Activated CD8-positive, alpha-beta memory T cell treated with anti-CD3 and anti-CD28 coated beads, Interleukin-2, amount 10 ng/mL, durations not matched to agents 7 days and 5 days (primary cell): ENCODE measurements at regions not wholly inside any gene's neighbourhood (a gene's known extent, or its start where the extent isn't known, plus 50 kb on each side); places are given as distances from the start of the nearest gene placed in this dataset.

Experiments
- ATAC-seq: fragments of 150-1000 bp; cut with Tn5 transposase; one replicate; pipeline ENCODE4 v1.10.0; 2021; ENCODE audit warnings: moderate library complexity
- CTCF ChIA-PET: fragments of 350-600 bp; sonication (Branson Sonifier 250); formaldehyde crosslinking; loops from one replicate; lab custom pipeline; 2021; ENCODE audit warnings: antibody characterized with exemption; lab: Charles Lee
- DNase-seq: peaks from one replicate; pipeline ENCODE4 v3.0.0-alpha.2; 2020
- H3K27ac Mint-ChIP-seq: one replicate; pipeline ENCODE4 v1.8.0; 2021; ENCODE audit warnings: mild to moderate bottlenecking, mixed read lengths
- H3K27me3 Mint-ChIP-seq: one replicate; pipeline ENCODE4 v1.8.0; 2021; ENCODE audit warnings: mixed read lengths
- H3K36me3 Mint-ChIP-seq: one replicate; pipeline ENCODE4 v1.8.0; 2021; ENCODE audit warnings: mild to moderate bottlenecking, mixed read lengths
- H3K4me1 Mint-ChIP-seq: one replicate; pipeline ENCODE4 v1.8.0; 2021; ENCODE audit warnings: mixed read lengths
- H3K4me3 Mint-ChIP-seq: one replicate; pipeline ENCODE4 v1.8.0; 2021; ENCODE audit warnings: mild to moderate bottlenecking, moderate library complexity, mixed read lengths
- H3K9me3 Mint-ChIP-seq: one replicate; pipeline ENCODE4 v1.8.0; 2022; ENCODE audit warnings: low read depth, mixed read lengths

DNA sequence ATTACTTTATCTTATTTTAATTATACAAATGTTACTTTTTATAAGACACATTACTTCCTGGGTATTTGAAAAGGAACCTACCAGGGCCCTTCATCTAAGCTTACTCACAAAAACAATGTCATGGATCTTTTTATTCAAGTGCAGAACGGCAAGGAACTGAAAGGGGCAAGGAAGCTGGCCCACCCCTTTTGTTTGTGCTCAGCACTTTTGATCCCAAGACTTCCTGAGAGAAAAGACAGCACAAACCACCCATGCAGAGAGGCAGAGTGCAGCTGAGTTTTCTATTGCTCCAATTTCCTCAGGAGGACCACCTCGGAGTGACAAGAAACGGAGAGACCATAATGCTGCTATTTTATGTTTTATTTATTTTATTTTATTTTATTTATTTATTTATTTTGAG lies 232.0 kb upstream of the NRP1 start:
- H3K4me3 Mint-ChIP-seq, result no peak overlapping the region
- H3K36me3 Mint-ChIP-seq, result no peaks in the 10 kb centered on the region
- ATAC-seq (no peak), DNase-seq (no peak)
- no peak overlapping the region for H3K27ac Mint-ChIP-seq
- H3K9me3 Mint-ChIP-seq, result peaks cover 2% of the 10 kb centered on the region
- H3K27me3 Mint-ChIP-seq, result no peaks in the 10 kb centered on the region
- H3K4me1 Mint-ChIP-seq, result no peaks in the 10 kb centered on the region
- CTCF ChIA-PET, result no interaction called here

DNA sequence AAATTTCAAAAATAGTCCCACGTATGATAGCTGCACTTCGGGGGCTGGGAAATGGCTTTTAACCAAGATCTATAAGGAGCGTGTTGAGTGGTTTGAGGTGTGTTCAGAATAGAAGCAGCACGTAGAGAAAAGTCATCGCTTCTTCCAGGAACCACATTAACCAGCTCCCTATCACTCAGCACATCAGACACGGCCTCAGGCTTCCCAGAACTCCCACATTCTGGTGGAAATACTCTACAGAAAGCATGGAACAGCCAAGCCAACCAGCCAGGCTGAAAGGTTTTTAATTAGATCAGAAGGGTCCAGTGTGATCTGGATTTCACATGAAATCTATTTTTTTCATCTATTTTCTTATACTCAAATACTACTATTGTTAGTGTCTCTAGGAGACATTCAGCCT lies 231.5 kb upstream of the NRP1 start:
- DNase-seq (no peak), ATAC-seq (no peak)
- no peaks in the 10 kb centered on the region for H3K4me1 Mint-ChIP-seq
- no peak overlapping the region for H3K27ac Mint-ChIP-seq
- H3K36me3 Mint-ChIP-seq, result no peaks in the 10 kb centered on the region
- H3K27me3 Mint-ChIP-seq, result no peaks in the 10 kb centered on the region
- H3K9me3 Mint-ChIP-seq, result peaks cover 2% of the 10 kb centered on the region
- H3K4me3 Mint-ChIP-seq, result no peak overlapping the region
- CTCF ChIA-PET, result no interaction called here

DNA sequence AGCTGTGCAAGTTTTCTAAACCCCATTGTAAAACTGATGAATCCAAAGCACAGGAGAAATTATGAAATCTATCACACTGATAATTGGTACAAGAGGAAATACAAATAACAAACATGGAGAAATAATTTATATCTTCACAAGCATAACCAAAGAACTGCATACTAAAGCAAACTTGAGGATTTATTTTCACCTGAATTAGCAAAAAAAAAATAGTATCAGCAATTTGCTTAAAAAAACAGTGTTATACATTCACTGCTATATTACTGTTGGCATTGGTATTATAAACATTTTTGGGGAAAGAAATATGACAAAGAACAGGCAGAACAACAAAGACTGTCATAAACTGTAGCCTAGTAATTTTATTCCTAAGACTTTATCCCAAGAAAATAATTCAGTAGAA lies 230.8 kb upstream of the NRP1 start:
- H3K4me1 Mint-ChIP-seq, result no peaks in the 10 kb centered on the region
- DNase-seq, result no peak
- H3K9me3 Mint-ChIP-seq, result peaks cover 2% of the 10 kb centered on the region
- no peak overlapping the region for H3K27ac Mint-ChIP-seq
- H3K36me3 Mint-ChIP-seq, result no peaks in the 10 kb centered on the region
- no peak for ATAC-seq
- no peak overlapping the region for H3K4me3 Mint-ChIP-seq
- CTCF ChIA-PET, result no interaction called here
- no peaks in the 10 kb centered on the region for H3K27me3 Mint-ChIP-seq

DNA sequence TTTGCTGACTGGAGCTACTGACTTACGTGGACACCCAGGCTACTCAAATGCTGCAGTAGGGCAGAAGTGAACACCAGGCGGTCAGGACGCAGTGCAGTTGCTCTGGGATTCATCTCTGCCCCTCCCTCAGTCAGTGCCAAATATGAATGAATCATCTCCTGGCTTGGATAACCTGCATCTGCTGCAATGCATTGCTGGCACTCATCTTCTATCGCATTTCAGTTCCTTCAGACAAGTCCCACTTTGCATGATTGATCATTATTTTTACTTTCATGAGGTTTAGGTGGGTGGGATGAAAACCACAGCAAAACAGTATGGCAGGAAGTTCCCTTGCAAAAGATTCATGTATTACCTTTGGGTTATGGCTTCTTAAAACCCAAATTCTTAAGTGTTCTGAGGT lies 224.6 kb upstream of the NRP1 start:
- Mint-ChIP-seq H3K27ac (no peak overlapping the region), H3K4me1 (peaks cover 3% of the 10 kb centered on the region), H3K27me3 (no peaks in the 10 kb centered on the region), H3K9me3 (no peaks in the 10 kb centered on the region), H3K4me3 (no peak overlapping the region), H3K36me3 (no peaks in the 10 kb centered on the region)
- no peak for DNase-seq
- no peak for ATAC-seq
- CTCF ChIA-PET, result no interaction called here

DNA sequence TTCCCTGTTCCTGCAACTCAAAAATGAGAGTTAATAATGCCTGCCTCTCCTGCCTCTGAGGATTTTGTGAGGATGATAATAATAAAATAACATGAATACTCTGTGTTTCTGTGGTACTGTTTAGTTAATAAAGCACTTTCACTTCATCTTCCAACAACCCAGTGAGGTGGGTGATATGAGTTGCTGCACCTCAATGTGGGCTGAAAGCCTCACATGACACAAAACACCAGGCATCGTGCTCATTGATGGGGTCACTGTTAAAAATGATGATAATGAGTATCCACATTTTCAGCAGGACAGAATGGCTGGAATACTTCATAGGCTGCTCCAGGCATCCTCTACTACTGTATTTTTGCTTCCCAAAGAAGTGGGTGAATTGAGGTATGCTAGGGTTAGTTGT lies 222.8 kb upstream of the NRP1 start:
- Mint-ChIP-seq H3K36me3 (no peaks in the 10 kb centered on the region), H3K27ac (no peak overlapping the region), H3K4me1 (peaks cover 3% of the 10 kb centered on the region), H3K27me3 (no peaks in the 10 kb centered on the region), H3K9me3 (no peaks in the 10 kb centered on the region), H3K4me3 (no peak overlapping the region)
- ATAC-seq (no peak), DNase-seq (no peak)
- CTCF ChIA-PET, result no interaction called here

DNA sequence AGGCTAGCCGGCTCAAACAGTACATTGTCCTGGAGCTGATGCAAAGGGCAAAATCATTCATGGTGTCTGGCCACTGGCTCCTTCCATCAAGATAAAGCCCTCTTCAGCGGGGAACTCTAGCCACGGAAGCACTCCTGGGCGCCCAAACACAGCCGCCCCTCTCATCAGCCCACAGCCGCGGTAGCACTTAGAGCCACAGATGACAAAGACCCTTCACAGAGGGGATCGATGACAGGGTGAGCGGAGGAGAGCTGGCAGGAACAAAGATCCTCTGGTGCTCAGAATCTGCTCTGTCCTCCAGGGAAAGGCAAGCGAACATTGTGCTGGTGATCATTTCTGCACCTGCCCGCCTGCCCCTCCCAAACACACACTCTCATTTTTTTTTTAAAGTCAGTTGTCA lies 222.2 kb upstream of the NRP1 start:
- CTCF ChIA-PET, result no interaction called here
- H3K9me3 Mint-ChIP-seq, result no peaks in the 10 kb centered on the region
- H3K27ac Mint-ChIP-seq, result no peak overlapping the region
- H3K4me1 Mint-ChIP-seq, result peaks cover 3% of the 10 kb centered on the region
- no peak for DNase-seq
- no peak for ATAC-seq
- no peak overlapping the region for H3K4me3 Mint-ChIP-seq
- H3K36me3 Mint-ChIP-seq, result no peaks in the 10 kb centered on the region
- no peaks in the 10 kb centered on the region for H3K27me3 Mint-ChIP-seq

DNA sequence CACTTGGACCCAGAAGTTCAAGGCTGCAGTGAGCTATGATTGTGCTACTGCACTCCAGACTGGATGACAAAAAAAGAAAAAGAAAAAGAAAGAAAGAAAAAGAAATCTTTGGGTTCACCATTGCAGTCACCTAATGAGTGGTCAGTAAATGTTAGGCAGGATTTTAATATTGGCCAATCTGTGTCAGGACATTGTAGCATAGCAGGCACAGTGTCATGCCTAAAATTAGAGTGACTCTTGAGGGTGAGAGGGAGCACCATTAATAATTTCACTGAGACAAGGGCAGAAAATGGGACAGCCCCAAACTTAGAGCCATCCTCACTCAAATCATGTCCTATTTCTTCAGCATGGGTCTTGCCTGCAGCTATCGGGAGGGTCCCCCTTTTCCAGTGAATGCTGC lies 221.6 kb upstream of the NRP1 start:
- Mint-ChIP-seq H3K4me1 (peaks cover 3% of the 10 kb centered on the region), H3K27ac (no peak overlapping the region), H3K9me3 (no peaks in the 10 kb centered on the region), H3K27me3 (no peaks in the 10 kb centered on the region), H3K36me3 (no peaks in the 10 kb centered on the region), H3K4me3 (no peak overlapping the region)
- DNase-seq (no peak), ATAC-seq (no peak)
- CTCF ChIA-PET, result no interaction called here

DNA sequence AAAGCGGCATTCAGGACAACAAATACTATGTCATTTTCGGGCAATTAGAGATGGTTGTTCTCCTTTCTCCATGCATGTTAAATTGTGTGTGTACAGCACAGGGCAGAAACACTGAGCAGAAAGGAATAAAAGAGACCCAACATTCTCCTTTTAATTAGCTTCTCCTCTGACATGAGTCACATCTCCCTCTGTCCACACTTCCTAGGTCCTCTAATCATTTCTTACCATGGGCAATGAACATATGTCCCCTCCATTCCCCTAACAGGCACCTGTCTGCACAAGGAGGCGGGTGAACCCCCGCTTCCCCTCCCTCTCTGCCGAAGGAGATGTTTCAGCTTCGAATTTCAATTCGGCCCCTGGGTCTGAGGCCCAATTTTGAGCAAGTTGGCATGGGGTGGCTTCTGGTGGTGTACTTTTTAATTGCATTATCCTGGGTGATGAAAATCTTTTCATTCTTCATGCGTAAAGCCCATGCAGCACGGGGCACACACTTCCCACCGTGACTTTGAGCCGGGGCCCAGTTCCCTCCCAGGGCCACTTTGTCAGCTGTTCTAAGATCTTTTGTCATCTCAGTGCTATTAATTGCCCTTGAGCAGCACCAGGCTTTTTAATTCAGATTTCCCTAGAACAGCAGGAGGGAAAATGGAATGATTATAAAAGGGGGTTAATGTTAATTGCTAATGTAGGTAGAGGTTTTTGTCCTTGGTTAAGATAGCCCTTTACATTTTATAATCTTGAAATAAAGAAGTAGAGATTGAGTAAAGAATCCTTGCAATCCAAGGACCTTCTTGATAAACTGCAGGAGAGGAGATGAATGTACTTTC lies 219.5 kb upstream of the NRP1 start:
- CTCF ChIA-PET, result no interaction called here

DNA sequence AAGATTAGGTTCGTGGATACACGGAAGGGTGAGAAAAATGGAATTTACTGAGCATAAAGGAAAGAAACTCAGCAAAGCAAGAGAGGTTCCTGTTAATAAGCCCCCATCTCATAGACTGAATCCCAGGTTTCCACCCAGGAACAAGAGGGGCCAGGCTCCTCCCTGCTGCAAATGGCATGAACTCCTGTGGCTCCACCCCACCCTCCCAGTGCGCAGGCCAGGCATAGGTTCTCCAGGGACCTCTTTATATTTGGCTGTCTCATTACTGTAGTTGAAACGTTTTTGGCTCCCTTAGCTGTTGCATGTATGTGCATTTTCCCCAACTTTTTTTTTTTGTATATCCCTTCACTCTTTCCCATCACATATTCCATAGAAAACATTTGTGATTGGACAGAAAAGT lies 217.8 kb upstream of the NRP1 start:
- H3K4me3 Mint-ChIP-seq, result no peak overlapping the region
- H3K36me3 Mint-ChIP-seq, result no peaks in the 10 kb centered on the region
- DNase-seq, result no peak
- no peak overlapping the region for H3K27ac Mint-ChIP-seq
- CTCF ChIA-PET, result no interaction called here
- no peak for ATAC-seq
- no peaks in the 10 kb centered on the region for H3K4me1 Mint-ChIP-seq
- H3K27me3 Mint-ChIP-seq, result no peaks in the 10 kb centered on the region
- no peaks in the 10 kb centered on the region for H3K9me3 Mint-ChIP-seq

More for the DNA sequence above, 219.5 kb upstream of the NRP1 start:
- H3K27ac Mint-ChIP-seq, result no peak overlapping the region
- DNase-seq (no peak), ATAC-seq (no peak)
- H3K36me3 Mint-ChIP-seq, result no peaks in the 10 kb centered on the region
- H3K4me3 Mint-ChIP-seq, result no peak overlapping the region
- H3K4me1 Mint-ChIP-seq, result no peaks in the 10 kb centered on the region
- no peaks in the 10 kb centered on the region for H3K9me3 Mint-ChIP-seq
- H3K27me3 Mint-ChIP-seq, result no peaks in the 10 kb centered on the region

DNA sequence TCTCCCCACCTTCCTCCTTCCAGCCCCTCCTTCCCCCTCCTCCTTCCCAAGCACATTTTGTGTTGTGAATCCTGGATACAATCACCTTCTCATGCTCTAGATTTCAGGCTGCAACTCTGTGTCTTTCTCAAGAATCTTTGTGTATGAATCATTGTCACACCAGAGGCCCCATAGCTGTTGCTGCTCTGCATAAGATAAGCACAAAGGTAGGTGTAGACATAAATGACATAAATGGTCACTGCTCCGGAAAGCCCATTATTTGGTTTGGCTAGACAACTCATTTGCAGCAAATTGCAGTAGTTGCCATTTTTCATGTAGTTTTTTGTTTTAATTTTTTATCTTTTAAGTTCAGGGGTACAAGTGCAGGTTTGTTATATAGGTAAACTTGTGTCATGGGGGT lies 216.3 kb upstream of the NRP1 start:
- Mint-ChIP-seq H3K36me3 (no peaks in the 10 kb centered on the region), H3K27me3 (no peaks in the 10 kb centered on the region), H3K4me3 (no peak overlapping the region), H3K4me1 (no peaks in the 10 kb centered on the region), H3K27ac (no peak overlapping the region), H3K9me3 (no peaks in the 10 kb centered on the region)
- CTCF ChIA-PET, result no interaction called here
- DNase-seq (no peak), ATAC-seq (no peak)

DNA sequence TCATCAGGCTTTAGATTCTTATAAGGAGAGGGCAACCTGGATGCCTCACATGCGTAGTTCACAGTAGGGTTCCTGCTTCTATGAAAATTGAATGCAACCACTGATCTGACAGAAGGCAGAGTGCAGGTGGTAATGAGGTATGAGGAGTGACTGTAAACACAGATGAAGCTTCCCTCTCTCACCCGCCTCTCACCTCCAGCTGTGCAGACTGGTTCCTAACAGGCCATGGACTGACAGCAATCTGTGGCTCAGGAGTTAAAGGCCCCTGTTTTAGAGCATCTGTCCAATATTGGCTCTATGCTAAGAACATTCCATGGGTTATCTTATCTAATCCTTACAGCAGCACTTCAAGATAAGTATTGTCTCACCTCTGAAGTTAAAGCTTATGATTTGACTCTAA lies 213.5 kb upstream of the NRP1 start:
- CTCF ChIA-PET, result no interaction called here
- H3K27me3 Mint-ChIP-seq, result no peaks in the 10 kb centered on the region
- no peaks in the 10 kb centered on the region for H3K4me1 Mint-ChIP-seq
- DNase-seq, result no peak
- H3K9me3 Mint-ChIP-seq, result no peaks in the 10 kb centered on the region
- H3K36me3 Mint-ChIP-seq, result no peaks in the 10 kb centered on the region
- H3K27ac Mint-ChIP-seq, result no peak overlapping the region
- no peak overlapping the region for H3K4me3 Mint-ChIP-seq
- no peak for ATAC-seq

DNA sequence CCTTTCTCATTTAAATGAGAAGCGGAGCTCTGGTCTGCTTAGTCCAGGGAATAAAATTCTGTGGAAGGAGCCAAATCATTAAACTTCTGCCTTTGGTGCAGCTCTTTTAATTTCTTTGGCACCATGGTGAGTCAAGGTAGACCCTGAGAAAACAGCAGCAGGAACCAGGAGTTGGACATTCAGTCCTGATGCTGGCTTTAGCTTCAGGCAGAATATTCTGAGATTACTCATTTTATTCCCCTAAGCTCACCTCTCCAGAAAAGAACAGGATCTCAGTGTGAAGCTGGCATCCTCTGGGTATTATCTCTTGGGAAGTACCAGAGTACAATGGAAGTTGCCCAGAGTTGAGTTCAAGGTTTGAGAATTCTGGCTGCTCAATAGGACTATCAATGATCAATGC lies 211.6 kb upstream of the NRP1 start:
- no peak overlapping the region for H3K27ac Mint-ChIP-seq
- CTCF ChIA-PET, result no interaction called here
- no peaks in the 10 kb centered on the region for H3K9me3 Mint-ChIP-seq
- DNase-seq (no peak), ATAC-seq (no peak)
- H3K36me3 Mint-ChIP-seq, result no peaks in the 10 kb centered on the region
- no peaks in the 10 kb centered on the region for H3K27me3 Mint-ChIP-seq
- H3K4me1 Mint-ChIP-seq, result no peaks in the 10 kb centered on the region
- H3K4me3 Mint-ChIP-seq, result no peak overlapping the region

DNA sequence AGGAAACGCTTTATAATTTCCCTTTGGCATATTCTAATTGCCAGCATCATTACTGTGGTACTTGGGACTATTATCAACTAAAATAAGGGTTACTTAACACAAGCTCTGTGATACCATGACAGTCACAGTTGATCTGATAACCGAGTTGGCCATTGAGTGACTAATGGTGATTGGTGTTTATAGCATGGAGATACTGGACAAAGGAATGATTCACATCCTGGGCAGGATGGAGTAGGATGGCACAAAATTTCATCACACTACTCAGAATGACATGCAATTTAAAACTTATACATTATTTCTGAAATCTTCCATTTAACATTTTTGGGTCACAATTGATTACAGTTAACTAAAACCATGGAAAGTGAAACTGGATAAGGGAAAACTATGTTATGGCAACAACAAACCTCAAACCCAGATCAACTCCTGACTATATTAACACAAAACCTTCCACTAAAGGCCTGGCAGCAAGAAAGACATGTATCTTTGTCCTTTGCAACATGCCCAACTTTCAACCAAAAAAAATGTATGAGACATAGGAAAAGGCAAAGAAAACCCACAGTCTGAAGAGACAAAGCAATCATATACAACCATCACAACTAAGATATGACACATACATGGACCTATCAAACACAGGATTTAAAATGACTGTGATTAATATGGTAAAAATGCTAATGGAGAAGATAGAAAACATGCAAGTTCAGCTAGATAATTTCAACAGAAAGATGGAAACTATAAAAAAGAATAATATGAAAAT lies 208.5 kb upstream of the NRP1 start:
- Mint-ChIP-seq H3K27ac (no peak overlapping the region), H3K36me3 (no peaks in the 10 kb centered on the region), H3K27me3 (no peaks in the 10 kb centered on the region), H3K4me3 (no peak overlapping the region), H3K4me1 (no peaks in the 10 kb centered on the region), H3K9me3 (no peaks in the 10 kb centered on the region)
- DNase-seq, result no peak
- no peak for ATAC-seq
- CTCF ChIA-PET, result no interaction called here

DNA sequence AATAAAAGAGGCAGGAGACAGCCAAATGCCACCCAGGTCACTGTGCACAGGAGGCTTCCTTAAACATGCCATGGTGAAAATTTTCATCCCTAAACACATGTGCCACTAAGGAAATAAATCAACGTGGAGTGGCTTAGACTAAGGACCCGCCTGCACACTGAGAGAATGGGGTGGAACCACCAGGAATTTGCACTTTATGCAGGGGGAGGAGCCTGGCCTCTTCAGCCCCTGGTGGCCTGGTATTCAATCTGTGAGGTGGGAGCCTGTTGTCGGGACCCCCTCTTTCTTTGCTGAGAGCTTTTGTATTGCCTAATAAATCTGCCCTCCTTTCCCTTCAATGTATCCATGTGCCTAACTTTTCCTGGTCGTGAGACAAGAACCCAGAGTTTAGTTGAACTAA lies 204.6 kb upstream of the NRP1 start:
- Mint-ChIP-seq H3K36me3 (no peaks in the 10 kb centered on the region), H3K27me3 (no peaks in the 10 kb centered on the region), H3K4me3 (no peak overlapping the region), H3K9me3 (no peaks in the 10 kb centered on the region), H3K27ac (no peak overlapping the region), H3K4me1 (no peaks in the 10 kb centered on the region)
- ATAC-seq (no peak), DNase-seq (no peak)
- CTCF ChIA-PET, result no interaction called here
